Suprapubic skin (tissue), 4 donors: ENCODE measurements at regions not wholly inside any gene's neighbourhood (a gene's known extent, or its start where the extent isn't known, plus 50 kb on each side); places are given as distances from the start of the nearest gene placed in this dataset.

Experiments used
- CTCF ChIP-seq, 2 donors: fragments of 200-600 bp in 1 of 2; fragments of 450-650 bp in 1 of 2; sonication (generic) in 1 of 2; IDR thresholded peaks; one replicate each; pipeline ENCODE4 v1.5.1; 2016 to 2019; ENCODE audit warnings: antibody characterized with exemption in 2 of 2, mild to moderate bottlenecking in 1 of 2, moderate library complexity in 1 of 2
- POLR2A ChIP-seq, 2 donors: fragments of 450-650 bp; IDR thresholded peaks; one replicate each; pipeline ENCODE4 v1.6.1; 2017; ENCODE audit warnings: antibody characterized with exemption in 2 of 2, mild to moderate bottlenecking in 2 of 2, moderate library complexity in 2 of 2
- POLR2AphosphoS5 ChIP-seq, 3 donors: sonication (generic); formaldehyde crosslinking; IDR thresholded peaks; one replicate each; pipeline ENCODE4 v1.6.1; 2017; ENCODE audit warnings: antibody characterized with exemption in 3 of 3

GRCh38 chr16:87057211-87057881 lies 259.8 kb downstream of the C16orf95 start:
- TF ChIP-seq CTCF (IDR thresholded peaks at IDR 0.05) (no peak), POLR2AphosphoS5 (IDR thresholded peaks at IDR 0.05) (no peak), POLR2A (IDR thresholded peaks at IDR 0.05) (no peak)
